Activated T-helper 17 cell treated with anti-CD3 and anti-CD28 coated beads, Interleukin-2, amount 50 U/mL, for 72 hours (primary cell): ENCODE measurements at regions not wholly inside any gene's neighbourhood (a gene's known extent, or its start where the extent isn't known, plus 50 kb on each side); places are given as distances from the start of the nearest gene placed in this dataset.
A peak's percentile ranks its signal among the peaks of the same experiment; 100 is the strongest.
"Not testable (repeated sequence)": the region's sequence is repeated elsewhere in the genome, so short reads cannot be mapped to it uniquely, and the experiment has no call there.

Experiments
- ATAC-seq: fragments of 150-1000 bp; cut with Tn5 transposase; replicated peaks from 2 replicates; pipeline ENCODE4 v1.10.0; 2021; ENCODE audit warnings: mild to moderate bottlenecking, moderate library complexity
- H3K27ac Mint-ChIP-seq: one replicate; pipeline ENCODE4 v1.8.0; 2022; ENCODE audit warnings: mixed read lengths
- H3K27me3 Mint-ChIP-seq: one replicate; pipeline ENCODE4 v1.8.0; 2022; ENCODE audit warnings: mixed read lengths
- H3K36me3 Mint-ChIP-seq: one replicate; pipeline ENCODE4 v1.8.0; 2022; ENCODE audit warnings: low read depth, mild to moderate bottlenecking, mixed read lengths
- H3K4me1 Mint-ChIP-seq: one replicate; pipeline ENCODE4 v1.8.0; 2022; ENCODE audit warnings: mixed read lengths
- H3K4me3 Mint-ChIP-seq: one replicate; pipeline ENCODE4 v1.8.0; 2022; ENCODE audit warnings: mild to moderate bottlenecking, mixed read lengths
- H3K9me3 Mint-ChIP-seq: one replicate; pipeline ENCODE4 v1.8.0; 2022; ENCODE audit warnings: mixed read lengths

GRCh38 chr21:10463156-10463555 lies 58.2 kb upstream of the TPTE start:
- no peaks in the 10 kb centered on the region for H3K9me3 Mint-ChIP-seq
- H3K4me1 Mint-ChIP-seq = no peaks in the 10 kb centered on the region
- H3K27ac Mint-ChIP-seq = no peak overlapping the region
- no peaks in the 10 kb centered on the region for H3K36me3 Mint-ChIP-seq
- no peaks in the 10 kb centered on the region for H3K27me3 Mint-ChIP-seq
- ATAC-seq = no peak
- H3K4me3 Mint-ChIP-seq = no peak overlapping the region

GRCh38 chr21:10464975-10465374 lies 56.4 kb upstream of the TPTE start:
- no peaks in the 10 kb centered on the region for H3K36me3 Mint-ChIP-seq
- H3K27ac Mint-ChIP-seq = no peak overlapping the region
- H3K4me3 Mint-ChIP-seq = no peak overlapping the region
- peak; percentile 20 for ATAC-seq
- H3K9me3 Mint-ChIP-seq = no peaks in the 10 kb centered on the region
- no peaks in the 10 kb centered on the region for H3K4me1 Mint-ChIP-seq
- H3K27me3 Mint-ChIP-seq = no peaks in the 10 kb centered on the region

GRCh38 chr21:10465524-10466110 lies 55.8 kb upstream of the TPTE start:
- H3K27ac Mint-ChIP-seq, H3K4me3 Mint-ChIP-seq, H3K36me3 Mint-ChIP-seq, H3K4me1 Mint-ChIP-seq, H3K27me3 Mint-ChIP-seq, H3K9me3 Mint-ChIP-seq: not testable (repeated sequence)
- ATAC-seq = peak; percentile 33

GRCh38 chr21:10466200-10466599 lies 55.2 kb upstream of the TPTE start:
- ATAC-seq = no peak
- no peaks in the 10 kb centered on the region for H3K36me3 Mint-ChIP-seq
- no peak overlapping the region for H3K4me3 Mint-ChIP-seq
- H3K9me3 Mint-ChIP-seq = no peaks in the 10 kb centered on the region
- no peak overlapping the region for H3K27ac Mint-ChIP-seq
- no peaks in the 10 kb centered on the region for H3K27me3 Mint-ChIP-seq
- no peaks in the 10 kb centered on the region for H3K4me1 Mint-ChIP-seq
